Liver (tissue), 8 donors: ENCODE measurements at regions not wholly inside any gene's neighbourhood (a gene's known extent, or its start where the extent isn't known, plus 50 kb on each side); places are given as distances from the start of the nearest gene placed in this dataset.

Experiments used
- DNase-seq: peaks from one replicate; pipeline ENCODE4 v3.0.0-alpha.2; 2017; ENCODE audit warnings: low spot score
- H3K27ac ChIP-seq, 2 donors: one replicate each; pipeline ENCODE4 v1.7.0; 2013; ENCODE audit warnings: inconsistent platforms in 2 of 2, low read length in 2 of 2, control low read depth in 1 of 2, low read depth in 1 of 2, mild to moderate bottlenecking in 1 of 2
- H3K27me3 ChIP-seq, 4 donors: one replicate each; pipeline versions ENCODE4 v1.6.1 to v1.7.0; 2013; ENCODE audit warnings: low read length in 3 of 4, inconsistent platforms in 1 of 4, mild to moderate bottlenecking in 1 of 4, moderate library complexity in 1 of 4; ENCODE audit not compliant: control insufficient read depth in 4 of 4, insufficient read depth in 4 of 4
- H3K36me3 ChIP-seq, 4 donors: one replicate each; pipeline versions ENCODE4 v1.6.1 to v1.7.0; 2013; ENCODE audit warnings: low read length in 3 of 4, mild to moderate bottlenecking in 3 of 4, low read depth in 1 of 4, moderate library complexity in 1 of 4; ENCODE audit not compliant: control insufficient read depth in 4 of 4, insufficient read depth in 3 of 4
- H3K4me1 ChIP-seq, 4 donors: one replicate each; pipeline versions ENCODE4 v1.6.1 to v1.7.0; 2013; ENCODE audit warnings: low read length in 3 of 4, mild to moderate bottlenecking in 3 of 4, moderate library complexity in 1 of 4; ENCODE audit not compliant: control insufficient read depth in 4 of 4, insufficient read depth in 4 of 4
- H3K4me3 ChIP-seq, 3 donors: one replicate each; pipeline versions ENCODE4 v1.6.1 to v1.7.0; 2013; ENCODE audit warnings: low read length in 3 of 3, control low read depth in 1 of 3, low read depth in 1 of 3, mild to moderate bottlenecking in 1 of 3
- H3K9ac ChIP-seq, 2 donors: one replicate each; pipeline ENCODE4 v1.7.0; 2013; ENCODE audit warnings: low read length in 2 of 2, mild to moderate bottlenecking in 2 of 2, moderate library complexity in 2 of 2, control low read depth in 1 of 2, low read depth in 1 of 2
- H3K9me3 ChIP-seq, 4 donors: one replicate each; pipeline versions ENCODE4 v1.6.1 to v1.7.0; 2013; ENCODE audit warnings: low read length in 3 of 4; ENCODE audit not compliant: control insufficient read depth in 4 of 4
- CTCF ChIP-seq: fragments of 150-350 bp; IDR thresholded peaks from 2 replicates; pipeline ENCODE4 v1.5.1; 2017; ENCODE audit warnings: improper control_type of control experiment, low read depth, low read length; ENCODE audit not compliant: missing input control
- EGR1 ChIP-seq, 2 donors: IDR thresholded peaks; 2 replicates each; pipeline ENCODE4 v1.6.1; 2016 to 2018; ENCODE audit warnings: antibody characterized with exemption in 2 of 2, low read depth in 2 of 2
- FOXA1 ChIP-seq: IDR thresholded peaks from 2 replicates; pipeline ENCODE4 v1.6.1; 2016; ENCODE audit warnings: antibody characterized with exemption
- FOXA2 ChIP-seq: IDR thresholded peaks from 2 replicates; pipeline ENCODE4 v1.6.1; 2016; ENCODE audit warnings: antibody characterized with exemption
- GABPA ChIP-seq, 2 donors: IDR thresholded peaks in 1 of 2; conservative IDR thresholded peaks in 1 of 2; 2 replicates each; pipeline ENCODE4 v1.6.1; 2016; ENCODE audit warnings: antibody characterized with exemption in 2 of 2, mild to moderate bottlenecking in 1 of 2, moderate library complexity in 1 of 2
- HNF4A ChIP-seq, 2 donors: conservative IDR thresholded peaks; 2 replicates each; pipeline ENCODE4 v1.6.1; 2016; ENCODE audit warnings: antibody characterized with exemption in 2 of 2, mild to moderate bottlenecking in 2 of 2
- JUND ChIP-seq, 2 donors: IDR thresholded peaks; 2 replicates each; pipeline ENCODE4 v1.6.1; 2016; ENCODE audit warnings: antibody characterized with exemption in 2 of 2
- NR2F2 ChIP-seq: IDR thresholded peaks from 2 replicates; pipeline ENCODE4 v1.6.1; 2016; ENCODE audit warnings: antibody characterized with exemption
- RAD21 ChIP-seq, 2 donors: IDR thresholded peaks; 2 replicates each; pipeline ENCODE4 v1.6.1; 2016; ENCODE audit warnings: antibody characterized with exemption in 2 of 2, mild to moderate bottlenecking in 2 of 2
- RXRA ChIP-seq, 2 donors: IDR thresholded peaks; 2 replicates each; pipeline ENCODE4 v1.6.1; 2017 to 2018; ENCODE audit warnings: antibody characterized with exemption in 2 of 2, mild to moderate bottlenecking in 1 of 2
- SP1 ChIP-seq: IDR thresholded peaks from 2 replicates; pipeline ENCODE4 v1.6.1; 2018; ENCODE audit warnings: antibody characterized with exemption, mild to moderate bottlenecking
- TAF1 ChIP-seq: conservative IDR thresholded peaks from 2 replicates; pipeline ENCODE4 v1.6.1; 2016; ENCODE audit warnings: antibody characterized with exemption, mild to moderate bottlenecking
- WGBS: extraction: QIAGEN DNeasy Blood & Tissue Kit; methylation state at CpG from one replicate; pipeline ENCODE4 v1.1.7; 2013; 5-methylcytosine and 5-hydroxymethylcytosine counted together
- TF ChIP-seq, protein P1 (sequence below): IDR thresholded peaks from 2 replicates; pipeline ENCODE4 v1.6.1; 2016; ENCODE audit warnings: antibody characterized with exemption
- donor health status: healthy.
- donor health status: healthy.
- donor health status: healthy.
- donor health status: healthy.
- donor health status: healthy.

- no peaks in the 10 kb centered on the region for H3K36me3 ChIP-seq
- H3K27me3 ChIP-seq, result no peaks in the 10 kb centered on the region
- TF ChIP-seq GABPA (IDR thresholded peaks at IDR 0.05 in 1 of 2, conservative IDR thresholded peaks at IDR 0.05 in 1 of 2) (no peak), HNF4A (conservative IDR thresholded peaks at IDR 0.05) (no peak), RAD21 (IDR thresholded peaks at IDR 0.05) (no peak), RXRA (IDR thresholded peaks at IDR 0.05) (no peak), NR2F2 (no peak)
- TF ChIP-seq, protein P1, sequence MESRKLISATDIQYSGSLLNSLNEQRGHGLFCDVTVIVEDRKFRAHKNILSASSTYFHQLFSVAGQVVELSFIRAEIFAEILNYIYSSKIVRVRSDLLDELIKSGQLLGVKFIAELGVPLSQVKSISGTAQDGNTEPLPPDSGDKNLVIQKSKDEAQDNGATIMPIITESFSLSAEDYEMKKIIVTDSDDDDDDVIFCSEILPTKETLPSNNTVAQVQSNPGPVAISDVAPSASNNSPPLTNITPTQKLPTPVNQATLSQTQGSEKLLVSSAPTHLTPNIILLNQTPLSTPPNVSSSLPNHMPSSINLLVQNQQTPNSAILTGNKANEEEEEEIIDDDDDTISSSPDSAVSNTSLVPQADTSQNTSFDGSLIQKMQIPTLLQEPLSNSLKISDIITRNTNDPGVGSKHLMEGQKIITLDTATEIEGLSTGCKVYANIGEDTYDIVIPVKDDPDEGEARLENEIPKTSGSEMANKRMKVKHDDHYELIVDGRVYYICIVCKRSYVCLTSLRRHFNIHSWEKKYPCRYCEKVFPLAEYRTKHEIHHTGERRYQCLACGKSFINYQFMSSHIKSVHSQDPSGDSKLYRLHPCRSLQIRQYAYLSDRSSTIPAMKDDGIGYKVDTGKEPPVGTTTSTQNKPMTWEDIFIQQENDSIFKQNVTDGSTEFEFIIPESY, result no peak
- no peak overlapping the region for H3K27ac ChIP-seq
- no peaks in the 10 kb centered on the region for H3K4me1 ChIP-seq
- DNase-seq, result no peak
- peaks cover 0 to 5% (median 0%) of the 10 kb centered on the region in 4 donors for H3K9me3 ChIP-seq
- H3K9ac ChIP-seq, result no peak overlapping the region
- WGBS, result 86% methylated on average over 2 of the region's 2 CpGs
- no peak overlapping the region for H3K4me3 ChIP-seq
Observed at GRCh38 chr2:144967961-144968360, 448.0 kb upstream of the ZEB2 start.

GRCh38 chr2:144965172-144965571 lies 445.3 kb upstream of the ZEB2 start:
- no peaks in the 10 kb centered on the region for H3K4me1 ChIP-seq
- H3K9ac ChIP-seq, result no peak overlapping the region
- H3K4me3 ChIP-seq, result no peak overlapping the region
- H3K36me3 ChIP-seq, result no peaks in the 10 kb centered on the region
- no peaks in the 10 kb centered on the region for H3K27me3 ChIP-seq
- H3K27ac ChIP-seq, result no peak overlapping the region
- H3K9me3 ChIP-seq, result peaks cover 0 to 5% (median 0%) of the 10 kb centered on the region in 4 donors
- no peak for DNase-seq
- TF ChIP-seq RXRA (IDR thresholded peaks at IDR 0.05), result no peak
- WGBS, result 86% methylated on average over 4 of the region's 4 CpGs

- 88% methylated on average over 2 of the region's 2 CpGs for WGBS
- Histone ChIP-seq H3K4me3 (no peak overlapping the region), H3K9me3 (no peaks in the 10 kb centered on the region), H3K27me3 (no peaks in the 10 kb centered on the region), H3K36me3 (no peaks in the 10 kb centered on the region), H3K9ac (no peak overlapping the region), H3K4me1 (no peaks in the 10 kb centered on the region), H3K27ac (no peak overlapping the region)
- TF ChIP-seq FOXA1 (no peak), TAF1 (no peak), RXRA (IDR thresholded peaks at IDR 0.05) (no peak), JUND (IDR thresholded peaks at IDR 0.05) (no peak), HNF4A (conservative IDR thresholded peaks at IDR 0.05) (no peak), EGR1 (IDR thresholded peaks at IDR 0.05; ENCODE audit: low read depth in 2 of 2) (no peak), SP1 (no peak), CTCF (no peak), FOXA2 (no peak)
- DNase-seq, result no peak
Observed at GRCh38 chr2:144963031-144963430, 443.1 kb upstream of the ZEB2 start.
